Muscle layer of colon (tissue), 2 donors: ENCODE measurements at regions not wholly inside any gene's neighbourhood (a gene's known extent, or its start where the extent isn't known, plus 50 kb on each side); places are given as distances from the start of the nearest gene placed in this dataset.

Source experiments
- H3K27ac ChIP-seq: one replicate; pipeline ENCODE4 v1.7.0; 2013; ENCODE audit warnings: low read depth, mild to moderate bottlenecking, low read length, moderate library complexity
- H3K27me3 ChIP-seq, 2 donors: one replicate each; pipeline ENCODE4 v1.7.0; 2013; ENCODE audit warnings: low read length in 2 of 2, mild to moderate bottlenecking in 2 of 2; ENCODE audit not compliant: insufficient read depth in 2 of 2, control insufficient read depth in 1 of 2
- H3K36me3 ChIP-seq: one replicate; pipeline ENCODE4 v1.7.0; 2013; ENCODE audit warnings: mild to moderate bottlenecking, low read length; ENCODE audit not compliant: insufficient read depth
- H3K4me1 ChIP-seq: one replicate; pipeline ENCODE4 v1.7.0; 2013; ENCODE audit warnings: mild to moderate bottlenecking, low read length; ENCODE audit not compliant: insufficient read depth
- H3K4me3 ChIP-seq, 2 donors: one replicate each; pipeline ENCODE4 v1.7.0; 2013; ENCODE audit warnings: low read length in 2 of 2, low read depth in 1 of 2, mild to moderate bottlenecking in 1 of 2, moderate library complexity in 1 of 2
- H3K9ac ChIP-seq: one replicate; pipeline ENCODE4 v1.7.0; 2013; ENCODE audit warnings: low read length
- H3K9me3 ChIP-seq: one replicate; pipeline ENCODE4 v1.7.0; 2013; ENCODE audit warnings: mild to moderate bottlenecking, low read length
- donor health status: abdominal sarcoma.
- donor health status: Adenocarcinoma of cecum.

DNA sequence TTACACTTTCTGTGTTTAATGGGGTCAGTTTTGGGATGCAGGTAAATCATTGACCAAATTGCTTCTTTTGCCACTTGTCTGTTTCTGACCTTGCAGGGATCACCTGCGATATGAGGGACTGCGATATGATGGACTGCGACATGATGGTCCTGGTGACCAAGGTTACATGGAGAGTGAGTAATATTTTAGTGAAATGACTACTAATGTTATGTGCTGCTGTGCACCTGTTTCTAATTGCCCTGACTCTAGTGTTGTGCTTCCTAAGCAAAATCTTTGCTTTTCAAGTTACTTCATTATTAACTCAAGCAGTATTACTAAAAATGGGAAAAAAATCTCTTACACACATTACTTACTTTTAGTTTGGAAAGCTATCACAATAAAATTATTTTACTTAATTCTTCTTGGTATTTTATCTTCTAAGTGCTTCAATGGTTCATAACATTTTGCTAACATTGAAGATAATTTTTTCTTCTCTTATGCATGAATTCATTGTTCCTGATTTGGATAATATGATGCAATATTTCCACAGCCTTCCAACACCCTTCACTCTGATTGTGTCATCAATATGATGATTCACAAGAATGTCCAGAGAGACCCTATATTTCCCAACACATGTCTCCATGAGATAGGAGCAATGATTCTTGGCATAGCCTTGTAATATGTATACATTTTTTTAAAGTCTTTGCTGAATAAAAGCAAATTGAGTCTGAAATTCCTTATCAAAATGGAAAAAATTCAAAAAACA is 306.2 kb upstream of the AKR1E2 start:
- H3K9me3 ChIP-seq: no peaks in the 10 kb centered on the region
- no peak overlapping the region for H3K9ac ChIP-seq
- no peaks in the 10 kb centered on the region for H3K4me1 ChIP-seq
- no peaks in the 10 kb centered on the region for H3K27me3 ChIP-seq
- H3K27ac ChIP-seq: no peak overlapping the region
- H3K36me3 ChIP-seq: no peaks in the 10 kb centered on the region
- H3K4me3 ChIP-seq: no peak overlapping the region

DNA sequence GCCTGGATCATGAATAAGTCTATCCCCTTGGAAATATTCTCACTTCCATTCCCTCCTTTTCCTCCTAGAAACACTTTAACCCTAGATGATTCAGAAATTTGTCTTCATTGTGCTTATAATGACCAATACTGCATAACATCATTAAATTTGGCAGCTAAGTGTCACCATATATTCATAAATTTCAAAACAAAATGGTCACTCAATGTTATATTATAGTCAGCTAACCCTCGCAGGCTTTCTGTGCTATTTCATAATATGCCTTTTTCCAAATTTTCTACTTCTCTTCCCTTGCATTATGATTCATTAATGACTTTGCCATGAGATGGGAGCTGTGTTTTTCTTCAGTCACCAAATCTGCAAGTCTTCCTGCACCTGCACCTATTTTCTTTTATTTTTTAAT is 308.3 kb upstream of the AKR1E2 start:
- no peaks in the 10 kb centered on the region for H3K9me3 ChIP-seq
- H3K4me3 ChIP-seq: no peak overlapping the region
- no peak overlapping the region for H3K9ac ChIP-seq
- H3K4me1 ChIP-seq: peaks cover 9% of the 10 kb centered on the region
- no peaks in the 10 kb centered on the region for H3K27me3 ChIP-seq
- no peak overlapping the region for H3K27ac ChIP-seq
- no peaks in the 10 kb centered on the region for H3K36me3 ChIP-seq

DNA sequence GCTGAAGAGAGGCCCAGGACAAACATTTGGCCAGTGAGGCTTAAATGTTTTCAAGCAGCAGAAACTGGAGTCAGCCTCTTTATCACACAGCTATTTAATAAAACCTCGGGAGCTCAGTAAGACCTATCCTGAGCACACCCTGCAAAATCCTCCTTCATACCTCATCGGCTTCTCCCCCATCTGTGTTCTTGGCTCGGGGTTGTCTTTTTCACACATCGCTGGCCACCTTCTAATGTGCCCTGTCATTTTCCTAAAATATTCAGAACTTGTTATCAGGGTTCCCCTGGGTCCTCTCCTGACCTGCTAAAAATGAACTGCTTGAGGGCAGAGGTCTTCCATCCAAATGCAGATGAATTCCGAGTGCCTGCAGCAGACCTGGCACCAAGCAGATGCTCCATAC is 310.3 kb upstream of the AKR1E2 start:
- no peak overlapping the region for H3K4me3 ChIP-seq
- no peak overlapping the region for H3K27ac ChIP-seq

DNA sequence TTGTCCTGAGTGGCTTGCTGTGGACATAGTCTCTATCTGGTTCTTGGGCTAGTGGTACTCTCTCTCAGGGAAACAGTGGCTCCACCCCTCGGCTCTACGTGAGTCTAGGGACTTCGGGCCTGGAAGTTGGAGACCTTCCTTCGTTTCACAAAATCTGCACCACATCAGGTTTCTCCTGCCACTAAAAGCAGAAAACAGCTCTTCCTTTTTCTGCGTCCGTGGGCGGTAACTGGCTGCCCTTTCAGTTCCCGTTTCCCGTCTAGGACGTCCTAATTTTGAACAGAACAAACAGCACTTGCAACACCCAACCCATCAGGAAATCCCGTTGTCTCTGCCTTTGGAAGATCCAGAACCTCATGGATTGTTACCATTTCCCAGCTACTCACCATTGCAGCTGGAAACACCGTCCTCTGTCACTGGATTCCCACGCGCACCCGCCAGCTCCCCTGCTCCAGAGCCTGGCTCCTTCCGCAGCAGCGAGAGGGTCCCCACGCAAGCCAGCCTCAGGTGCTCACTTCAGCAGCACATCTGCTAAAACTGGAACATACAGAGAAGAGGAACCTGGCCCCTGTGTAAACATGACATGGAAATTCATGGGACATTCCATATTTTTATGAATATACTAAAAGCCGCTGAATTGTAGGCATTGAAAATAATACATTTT is 311.4 kb upstream of the AKR1E2 start:
- Histone ChIP-seq H3K27me3 (no peaks in the 10 kb centered on the region), H3K4me1 (peaks cover 12% of the 10 kb centered on the region), H3K9me3 (no peaks in the 10 kb centered on the region), H3K36me3 (no peaks in the 10 kb centered on the region), H3K4me3 (no peak overlapping the region), H3K27ac (no peak overlapping the region), H3K9ac (no peak overlapping the region)

More for the DNA sequence above, 310.3 kb upstream of the AKR1E2 start:
- Histone ChIP-seq H3K27me3 (no peaks in the 10 kb centered on the region), H3K36me3 (no peaks in the 10 kb centered on the region), H3K4me1 (peaks cover 12% of the 10 kb centered on the region), H3K9me3 (no peaks in the 10 kb centered on the region), H3K9ac (no peak overlapping the region)

DNA sequence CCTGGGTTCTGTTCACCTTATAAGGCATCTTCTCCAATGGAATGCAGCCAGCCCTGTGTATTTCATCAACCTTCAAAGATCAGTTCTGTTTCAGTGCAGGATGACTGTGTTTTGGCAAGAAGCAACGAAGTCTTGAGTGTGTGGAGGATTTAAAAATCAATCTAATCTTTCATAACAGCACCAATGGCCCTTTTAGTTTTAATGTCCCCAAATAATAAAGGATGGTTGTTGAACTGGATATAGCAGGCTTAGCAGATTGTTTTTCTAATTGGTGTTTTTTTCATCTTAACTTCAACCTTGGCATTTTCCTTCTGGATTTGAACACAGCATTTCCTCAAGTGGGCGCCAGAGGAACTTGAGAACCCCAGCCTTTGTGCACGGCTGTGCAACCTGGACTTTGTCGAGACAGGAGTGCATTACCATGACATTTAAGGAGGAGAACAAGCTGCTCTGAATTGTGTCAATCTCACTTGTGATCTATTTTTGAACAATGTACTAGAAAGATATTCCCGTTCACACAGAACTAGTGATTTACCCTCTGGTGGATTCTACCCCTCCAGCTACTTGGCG is 313.3 kb upstream of the AKR1E2 start:
- Histone ChIP-seq H3K36me3 (no peaks in the 10 kb centered on the region), H3K27ac (no peak overlapping the region), H3K4me1 (peaks cover 12% of the 10 kb centered on the region), H3K9me3 (no peaks in the 10 kb centered on the region), H3K4me3 (no peak overlapping the region), H3K9ac (no peak overlapping the region), H3K27me3 (no peaks in the 10 kb centered on the region)

DNA sequence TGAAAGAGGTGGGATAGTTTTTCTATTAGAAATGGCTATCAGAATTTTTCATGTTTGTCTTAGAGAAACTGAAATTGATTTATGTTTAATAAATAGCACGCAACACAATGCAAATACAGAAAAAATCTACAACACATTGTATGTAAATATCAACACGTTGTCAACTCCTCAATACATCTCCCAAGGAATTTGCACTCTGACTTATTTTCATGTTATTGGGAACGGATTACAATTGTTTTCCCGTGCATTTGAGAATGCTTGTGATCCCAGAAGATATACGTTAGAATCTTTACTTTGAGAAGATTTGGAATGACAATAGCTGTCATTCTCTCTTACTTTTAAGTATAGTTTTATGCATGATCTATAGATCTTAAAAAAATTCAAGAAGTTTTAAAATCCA is 313.8 kb upstream of the AKR1E2 start:
- H3K36me3 ChIP-seq: no peaks in the 10 kb centered on the region
- H3K9me3 ChIP-seq: no peaks in the 10 kb centered on the region
- H3K9ac ChIP-seq: no peak overlapping the region
- H3K4me3 ChIP-seq: no peak overlapping the region
- H3K27ac ChIP-seq: no peak overlapping the region
- no peaks in the 10 kb centered on the region for H3K27me3 ChIP-seq
- peaks cover 12% of the 10 kb centered on the region for H3K4me1 ChIP-seq

DNA sequence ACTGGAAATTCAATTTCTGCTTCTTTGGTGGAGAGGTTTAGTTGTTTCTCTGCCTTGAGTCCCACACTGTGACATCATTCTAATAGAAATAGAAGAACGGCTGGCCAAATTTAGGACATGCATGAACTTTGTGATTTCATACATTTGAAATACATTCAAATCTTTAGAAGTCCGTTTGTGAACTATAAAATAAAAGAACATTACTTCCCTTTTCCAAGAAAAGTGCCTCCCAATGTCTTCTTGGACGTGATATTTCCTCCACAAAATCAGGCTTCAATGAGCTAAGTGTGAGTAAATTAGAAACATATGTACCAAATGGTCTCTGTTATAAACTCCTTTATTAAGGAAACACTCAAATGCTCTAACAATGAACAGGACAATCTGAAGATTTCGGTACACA is 314.5 kb upstream of the AKR1E2 start:
- H3K9me3 ChIP-seq: no peaks in the 10 kb centered on the region
- H3K4me1 ChIP-seq: peaks cover 12% of the 10 kb centered on the region
- no peak overlapping the region for H3K4me3 ChIP-seq
- no peaks in the 10 kb centered on the region for H3K27me3 ChIP-seq
- no peaks in the 10 kb centered on the region for H3K36me3 ChIP-seq
- H3K27ac ChIP-seq: no peak overlapping the region
- no peak overlapping the region for H3K9ac ChIP-seq

DNA sequence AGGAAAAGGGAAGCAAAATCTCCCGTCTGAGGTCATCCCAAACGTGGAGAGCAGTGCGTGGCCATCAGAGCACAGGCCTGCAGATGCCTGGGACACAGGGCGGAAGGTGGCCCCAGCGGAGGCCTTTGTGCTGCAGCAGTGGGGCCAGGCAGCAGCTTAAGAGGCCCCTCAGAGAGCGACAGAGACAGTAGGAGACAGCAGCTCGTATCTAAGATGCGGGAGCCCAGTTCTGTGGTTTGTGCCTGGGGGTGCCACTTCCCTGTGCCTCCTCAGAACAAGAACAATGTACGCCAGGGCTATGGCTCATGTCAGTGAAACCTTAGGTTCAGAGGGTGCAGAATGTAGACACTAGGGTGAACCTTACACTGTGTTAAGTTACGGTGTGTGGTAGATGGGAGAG is 316.6 kb upstream of the AKR1E2 start:
- H3K4me3 ChIP-seq: no peak overlapping the region
- H3K27me3 ChIP-seq: no peaks in the 10 kb centered on the region
- no peak overlapping the region for H3K9ac ChIP-seq
- H3K36me3 ChIP-seq: no peaks in the 10 kb centered on the region
- peaks cover 12% of the 10 kb centered on the region for H3K4me1 ChIP-seq
- no peaks in the 10 kb centered on the region for H3K9me3 ChIP-seq
- no peak overlapping the region for H3K27ac ChIP-seq

DNA sequence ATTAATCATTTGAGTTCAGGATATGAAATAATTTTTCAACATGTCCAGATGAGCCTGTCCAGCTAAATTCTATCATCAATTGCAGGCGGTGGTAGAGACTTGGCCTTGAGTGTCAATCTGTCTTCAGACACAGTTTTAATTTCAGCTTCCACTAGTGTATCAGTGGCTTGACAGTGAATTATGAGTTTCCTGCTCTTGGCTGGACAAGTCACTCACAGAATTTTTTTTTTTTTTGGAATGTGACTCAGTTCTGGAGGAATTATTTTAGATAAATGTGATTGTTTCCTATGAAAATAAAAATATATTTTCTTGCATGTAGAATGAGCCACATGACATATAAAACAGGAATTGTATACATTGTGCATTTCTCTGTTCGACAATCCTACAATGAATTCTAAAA is 319.9 kb upstream of the AKR1E2 start:
- no peak overlapping the region for H3K27ac ChIP-seq
- H3K4me3 ChIP-seq: no peak overlapping the region
- no peaks in the 10 kb centered on the region for H3K4me1 ChIP-seq
- H3K27me3 ChIP-seq: no peaks in the 10 kb centered on the region
- no peaks in the 10 kb centered on the region for H3K9me3 ChIP-seq
- H3K36me3 ChIP-seq: no peaks in the 10 kb centered on the region
- no peak overlapping the region for H3K9ac ChIP-seq

DNA sequence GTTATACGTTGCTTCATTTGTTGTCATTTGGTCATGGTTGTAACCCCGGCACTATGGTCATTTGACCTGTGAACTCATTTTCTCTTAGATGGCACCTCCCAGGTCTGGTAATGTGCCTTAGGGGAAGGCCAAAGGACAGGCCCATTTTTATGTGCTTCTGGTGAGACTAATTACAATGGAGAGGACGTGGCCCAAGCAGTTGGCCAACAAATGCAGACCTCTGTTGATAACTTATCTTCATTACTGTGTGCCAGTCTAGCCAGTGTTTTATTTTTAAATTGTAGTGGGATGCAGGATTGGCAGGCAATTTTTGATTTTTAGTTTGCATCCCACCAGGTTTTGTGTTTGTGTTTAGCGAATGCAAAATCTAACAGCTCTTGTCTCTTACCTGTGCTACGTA is 321.5 kb upstream of the AKR1E2 start:
- Histone ChIP-seq H3K27me3 (no peaks in the 10 kb centered on the region), H3K4me1 (no peaks in the 10 kb centered on the region), H3K27ac (no peak overlapping the region), H3K4me3 (no peak overlapping the region), H3K36me3 (no peaks in the 10 kb centered on the region), H3K9me3 (no peaks in the 10 kb centered on the region), H3K9ac (no peak overlapping the region)

DNA sequence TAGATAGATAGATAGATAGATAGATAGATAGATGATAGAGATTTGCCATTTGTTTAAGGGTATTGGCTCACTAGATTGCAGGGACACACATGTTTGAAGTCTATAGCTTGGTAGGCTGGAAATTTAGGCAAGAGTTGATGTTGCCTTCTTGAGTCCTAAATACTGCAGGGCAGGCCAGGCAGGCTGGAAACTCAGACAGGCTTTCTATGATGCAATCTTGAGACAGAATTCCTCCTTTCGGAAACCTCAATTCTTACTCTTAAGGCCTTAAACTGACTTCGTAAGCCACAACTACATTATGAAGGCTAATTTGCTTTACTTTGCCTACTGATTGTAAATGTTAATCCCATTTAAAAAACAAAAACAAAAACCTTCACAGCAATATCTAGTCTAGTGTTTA is 322.9 kb upstream of the AKR1E2 start:
- Histone ChIP-seq H3K4me3 (no peak overlapping the region), H3K27ac (no peak overlapping the region), H3K27me3 (no peaks in the 10 kb centered on the region), H3K9me3 (no peaks in the 10 kb centered on the region), H3K36me3 (no peaks in the 10 kb centered on the region), H3K4me1 (peaks cover 12% of the 10 kb centered on the region), H3K9ac (no peak overlapping the region)

DNA sequence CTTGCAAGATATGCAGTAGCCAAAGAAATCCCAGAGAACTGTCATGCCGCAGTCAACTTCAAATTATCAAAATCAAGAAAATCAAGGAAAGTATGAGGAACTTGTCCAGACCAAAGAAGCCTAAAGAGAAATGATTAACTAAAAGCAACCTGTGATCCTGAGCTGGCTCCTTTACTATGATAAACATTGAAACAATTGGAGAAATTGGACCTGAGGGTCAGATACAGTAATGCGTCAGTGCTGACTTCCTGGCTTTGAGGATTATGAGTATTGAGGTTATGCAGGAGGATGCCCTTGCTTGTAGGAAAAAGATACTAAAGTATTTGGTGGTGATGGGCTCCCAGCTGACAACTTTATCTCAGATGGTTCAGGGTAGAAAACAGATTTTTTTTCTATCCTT is 324.7 kb upstream of the AKR1E2 start:
- Histone ChIP-seq H3K9me3 (no peaks in the 10 kb centered on the region), H3K36me3 (no peaks in the 10 kb centered on the region), H3K9ac (no peak overlapping the region), H3K27ac (no peak overlapping the region), H3K4me1 (peaks cover 16% of the 10 kb centered on the region), H3K27me3 (no peaks in the 10 kb centered on the region), H3K4me3 (no peak overlapping the region)
